Neural progenitor cell (in vitro differentiated cells): ENCODE measurements at regions not wholly inside any gene's neighbourhood (a gene's known extent, or its start where the extent isn't known, plus 50 kb on each side); places are given as distances from the start of the nearest gene placed in this dataset.

Experiments used
- EZH2 ChIP-seq: fragments of 200-600 bp; sonication (generic); IDR thresholded peaks from 2 replicates; pipeline ENCODE4 v1.6.1; 2017; ENCODE audit warnings: antibody characterized with exemption, mild to moderate bottlenecking, moderate library complexity
- EZH2phosphoT487 ChIP-seq: fragments of 200-600 bp; sonication (generic); IDR thresholded peaks from 2 replicates; pipeline ENCODE4 v1.6.1; 2017; ENCODE audit warnings: antibody characterized with exemption
- TF ChIP-seq, protein P1 (sequence below): fragments of 200-600 bp; sonication (generic); IDR thresholded peaks from 2 replicates; pipeline ENCODE4 v1.5.1; 2017; ENCODE audit warnings: antibody characterized with exemption, mild to moderate bottlenecking

DNA sequence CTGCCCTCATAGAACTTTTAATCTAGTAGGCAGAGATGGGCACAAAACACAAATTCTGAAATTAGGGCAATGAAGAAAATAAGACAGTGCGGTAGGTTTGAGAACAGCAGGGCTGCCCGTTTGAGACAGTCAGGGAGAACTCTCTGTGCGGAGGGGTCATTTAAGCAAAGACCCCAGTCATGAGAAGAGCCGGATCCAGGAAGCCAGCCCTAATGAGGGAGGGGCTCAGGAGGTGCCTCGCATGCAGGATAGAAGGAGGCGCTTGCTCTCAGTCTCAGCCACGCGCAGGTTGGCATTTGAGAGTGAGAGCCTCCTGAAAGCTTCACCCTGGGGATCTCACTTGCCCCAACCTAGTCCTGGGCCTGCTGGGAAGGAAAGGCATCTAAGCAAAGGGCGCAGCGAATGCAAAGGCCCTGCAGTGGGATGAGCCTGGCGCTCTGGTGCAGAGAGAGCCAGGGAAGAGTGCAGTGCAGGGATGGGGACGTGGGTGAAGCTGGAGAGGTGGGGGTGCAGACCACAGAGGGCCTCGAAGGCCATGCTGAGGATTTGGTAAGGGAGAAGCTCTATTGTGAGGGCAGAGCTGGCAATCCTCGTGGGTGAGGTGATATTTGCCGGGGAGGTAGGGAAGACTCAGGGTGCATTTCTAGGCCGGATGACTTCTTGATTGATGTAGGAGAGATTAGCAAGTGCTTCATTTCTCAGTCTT, 130.0 kb upstream of the PTPN1 start:
- TF ChIP-seq, protein P1, sequence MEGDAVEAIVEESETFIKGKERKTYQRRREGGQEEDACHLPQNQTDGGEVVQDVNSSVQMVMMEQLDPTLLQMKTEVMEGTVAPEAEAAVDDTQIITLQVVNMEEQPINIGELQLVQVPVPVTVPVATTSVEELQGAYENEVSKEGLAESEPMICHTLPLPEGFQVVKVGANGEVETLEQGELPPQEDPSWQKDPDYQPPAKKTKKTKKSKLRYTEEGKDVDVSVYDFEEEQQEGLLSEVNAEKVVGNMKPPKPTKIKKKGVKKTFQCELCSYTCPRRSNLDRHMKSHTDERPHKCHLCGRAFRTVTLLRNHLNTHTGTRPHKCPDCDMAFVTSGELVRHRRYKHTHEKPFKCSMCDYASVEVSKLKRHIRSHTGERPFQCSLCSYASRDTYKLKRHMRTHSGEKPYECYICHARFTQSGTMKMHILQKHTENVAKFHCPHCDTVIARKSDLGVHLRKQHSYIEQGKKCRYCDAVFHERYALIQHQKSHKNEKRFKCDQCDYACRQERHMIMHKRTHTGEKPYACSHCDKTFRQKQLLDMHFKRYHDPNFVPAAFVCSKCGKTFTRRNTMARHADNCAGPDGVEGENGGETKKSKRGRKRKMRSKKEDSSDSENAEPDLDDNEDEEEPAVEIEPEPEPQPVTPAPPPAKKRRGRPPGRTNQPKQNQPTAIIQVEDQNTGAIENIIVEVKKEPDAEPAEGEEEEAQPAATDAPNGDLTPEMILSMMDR, result no peak
- TF ChIP-seq EZH2 (no peak), EZH2phosphoT487 (no peak)
